ENCODE measurements at regions not wholly inside any gene's neighbourhood (a gene's known extent, or its start where the extent isn't known, plus 50 kb on each side); places are given as distances from the start of the nearest gene placed in this dataset.

GRCh38 chr9:36765468-36766341, 193.0 kb downstream of the MELK start:
- Histone ChIP-seq H2AFZ (ENCODE audit: low read length) (peak overlapping the region; percentile 85), H3K4me3 (ENCODE audit: low read length) (peak overlapping the region; percentile 68), H3K9ac (ENCODE audit: low read length) (peak overlapping the region; percentile 76), H3K4me1 (ENCODE audit: low read length) (peaks cover 13% of the 10 kb centered on the region), H4K20me1 (ENCODE audit: insufficient read depth, low read depth, low read length) (no peaks in the 10 kb centered on the region), H3K27me3 (ENCODE audit: low read length) (no peaks in the 10 kb centered on the region), H3K9me2 (replicated peaks; ENCODE audit: insufficient read depth, low read length) (no peaks in the 10 kb centered on the region), H3K36me3 (ENCODE audit: insufficient read depth, low read length) (no peaks in the 10 kb centered on the region), H3K9me3 (ENCODE audit: low read length) (no peaks in the 10 kb centered on the region), H3K79me2 (ENCODE audit: low read length) (no peaks in the 10 kb centered on the region), H3K4me2 (ENCODE audit: low read depth, low read length, poor library complexity, severe bottlenecking) (peak overlapping the region; percentile 79), H3K27ac (ENCODE audit: low read length) (peak overlapping the region; percentile 89)
- peak; percentile 99 for DNase-seq

- Histone ChIP-seq H3K36me3 (ENCODE audit: insufficient read depth, low read length) (no peaks in the 10 kb centered on the region), H3K9me2 (replicated peaks; ENCODE audit: insufficient read depth, low read length) (no peaks in the 10 kb centered on the region), H3K9me3 (ENCODE audit: low read length) (no peaks in the 10 kb centered on the region), H3K27me3 (ENCODE audit: low read length) (no peaks in the 10 kb centered on the region), H3K27ac (ENCODE audit: low read length) (no peak overlapping the region), H4K20me1 (ENCODE audit: insufficient read depth, low read depth, low read length) (no peaks in the 10 kb centered on the region), H3K79me2 (ENCODE audit: low read length) (no peaks in the 10 kb centered on the region), H3K4me1 (ENCODE audit: low read length) (peaks cover 13% of the 10 kb centered on the region), H3K9ac (ENCODE audit: low read length) (no peak overlapping the region), H3K4me2 (ENCODE audit: low read depth, low read length, poor library complexity, severe bottlenecking) (no peak overlapping the region), H3K4me3 (ENCODE audit: low read length) (no peak overlapping the region), H2AFZ (ENCODE audit: low read length) (no peak overlapping the region)
- no peak for DNase-seq
These were observed 196.0 kb downstream of the MELK start for GRCh38 chr9:36768677-36769076.

- H3K27me3 ChIP-seq (ENCODE audit: low read length) = no peaks in the 10 kb centered on the region
- no peak for DNase-seq
- H3K36me3 ChIP-seq (ENCODE audit: insufficient read depth, low read length) = no peaks in the 10 kb centered on the region
These were observed 197.3 kb downstream of the MELK start for GRCh38 chr9:36770025-36770424.

GRCh38 chr9:36772449-36773403, 200.0 kb downstream of the MELK start:
- H3K79me2 ChIP-seq (ENCODE audit: low read length) = no peaks in the 10 kb centered on the region
- no peaks in the 10 kb centered on the region for H4K20me1 ChIP-seq (ENCODE audit: insufficient read depth, low read depth, low read length)
- H3K4me1 ChIP-seq (ENCODE audit: low read length) = no peaks in the 10 kb centered on the region
- no peak overlapping the region for H3K4me2 ChIP-seq (ENCODE audit: low read depth, low read length, poor library complexity, severe bottlenecking)
- no peaks in the 10 kb centered on the region for H3K36me3 ChIP-seq (ENCODE audit: insufficient read depth, low read length)
- H3K9ac ChIP-seq (ENCODE audit: low read length) = no peak overlapping the region
- no peak overlapping the region for H3K4me3 ChIP-seq (ENCODE audit: low read length)
- no peaks in the 10 kb centered on the region for H3K27me3 ChIP-seq (ENCODE audit: low read length)
- H3K9me2 ChIP-seq (replicated peaks; ENCODE audit: insufficient read depth, low read length) = no peaks in the 10 kb centered on the region
- no peak overlapping the region for H3K27ac ChIP-seq (ENCODE audit: low read length)
- H3K9me3 ChIP-seq (ENCODE audit: low read length) = no peaks in the 10 kb centered on the region
- no peak overlapping the region for H2AFZ ChIP-seq (ENCODE audit: low read length)
- DNase-seq = peak; percentile 44

More at GRCh38 chr9:36770025-36770424, 197.3 kb downstream of the MELK start:
- no peak overlapping the region for H3K9ac ChIP-seq (ENCODE audit: low read length)
- no peaks in the 10 kb centered on the region for H3K9me3 ChIP-seq (ENCODE audit: low read length)
- no peak overlapping the region for H3K27ac ChIP-seq (ENCODE audit: low read length)
- H3K4me3 ChIP-seq (ENCODE audit: low read length) = no peak overlapping the region
- H3K79me2 ChIP-seq (ENCODE audit: low read length) = no peaks in the 10 kb centered on the region
- no peaks in the 10 kb centered on the region for H3K9me2 ChIP-seq (replicated peaks; ENCODE audit: insufficient read depth, low read length)
- H3K4me2 ChIP-seq (ENCODE audit: low read depth, low read length, poor library complexity, severe bottlenecking) = no peak overlapping the region
- H3K4me1 ChIP-seq (ENCODE audit: low read length) = peaks cover 12% of the 10 kb centered on the region
- no peak overlapping the region for H2AFZ ChIP-seq (ENCODE audit: low read length)
- no peaks in the 10 kb centered on the region for H4K20me1 ChIP-seq (ENCODE audit: insufficient read depth, low read depth, low read length)

GRCh38 chr9:36778682-36779081, 206.0 kb downstream of the MELK start:
- Histone ChIP-seq H3K9me3 (ENCODE audit: low read length) (no peaks in the 10 kb centered on the region), H3K4me3 (ENCODE audit: low read length) (no peak overlapping the region), H3K9me2 (replicated peaks; ENCODE audit: insufficient read depth, low read length) (no peaks in the 10 kb centered on the region), H3K36me3 (ENCODE audit: insufficient read depth, low read length) (no peaks in the 10 kb centered on the region), H2AFZ (ENCODE audit: low read length) (no peak overlapping the region), H4K20me1 (ENCODE audit: insufficient read depth, low read depth, low read length) (no peaks in the 10 kb centered on the region), H3K4me1 (ENCODE audit: low read length) (no peaks in the 10 kb centered on the region), H3K27me3 (ENCODE audit: low read length) (no peaks in the 10 kb centered on the region), H3K4me2 (ENCODE audit: low read depth, low read length, poor library complexity, severe bottlenecking) (no peak overlapping the region), H3K9ac (ENCODE audit: low read length) (no peak overlapping the region), H3K27ac (ENCODE audit: low read length) (no peak overlapping the region), H3K79me2 (ENCODE audit: low read length) (no peaks in the 10 kb centered on the region)
- no peak for DNase-seq

- H3K9ac ChIP-seq (ENCODE audit: low read length) = no peak overlapping the region
- no peak overlapping the region for H3K4me3 ChIP-seq (ENCODE audit: low read length)
- no peak overlapping the region for H2AFZ ChIP-seq (ENCODE audit: low read length)
- H3K27me3 ChIP-seq (ENCODE audit: low read length) = no peaks in the 10 kb centered on the region
- H3K4me1 ChIP-seq (ENCODE audit: low read length) = no peaks in the 10 kb centered on the region
- H3K9me3 ChIP-seq (ENCODE audit: low read length) = no peaks in the 10 kb centered on the region
- no peak overlapping the region for H3K27ac ChIP-seq (ENCODE audit: low read length)
- H3K36me3 ChIP-seq (ENCODE audit: insufficient read depth, low read length) = no peaks in the 10 kb centered on the region
- H4K20me1 ChIP-seq (ENCODE audit: insufficient read depth, low read depth, low read length) = no peaks in the 10 kb centered on the region
- no peak for DNase-seq
- H3K79me2 ChIP-seq (ENCODE audit: low read length) = no peaks in the 10 kb centered on the region
- H3K4me2 ChIP-seq (ENCODE audit: low read depth, low read length, poor library complexity, severe bottlenecking) = no peak overlapping the region
- H3K9me2 ChIP-seq (replicated peaks; ENCODE audit: insufficient read depth, low read length) = no peaks in the 10 kb centered on the region
These were observed 206.9 kb downstream of the MELK start for GRCh38 chr9:36779582-36779981.

- Histone ChIP-seq H4K20me1 (ENCODE audit: insufficient read depth, low read depth, low read length) (no peaks in the 10 kb centered on the region), H3K79me2 (ENCODE audit: low read length) (no peaks in the 10 kb centered on the region), H3K4me1 (ENCODE audit: low read length) (no peaks in the 10 kb centered on the region), H3K9ac (ENCODE audit: low read length) (no peak overlapping the region), H3K36me3 (ENCODE audit: insufficient read depth, low read length) (no peaks in the 10 kb centered on the region), H3K27me3 (ENCODE audit: low read length) (no peaks in the 10 kb centered on the region), H2AFZ (ENCODE audit: low read length) (no peak overlapping the region), H3K4me3 (ENCODE audit: low read length) (no peak overlapping the region), H3K4me2 (ENCODE audit: low read depth, low read length, poor library complexity, severe bottlenecking) (no peak overlapping the region), H3K9me3 (ENCODE audit: low read length) (no peaks in the 10 kb centered on the region), H3K27ac (ENCODE audit: low read length) (no peak overlapping the region), H3K9me2 (replicated peaks; ENCODE audit: insufficient read depth, low read length) (no peaks in the 10 kb centered on the region)
- DNase-seq = no peak
These were observed 207.5 kb downstream of the MELK start for GRCh38 chr9:36780186-36780585.

- Histone ChIP-seq H3K4me2 (ENCODE audit: low read depth, low read length, poor library complexity, severe bottlenecking) (no peak overlapping the region), H4K20me1 (ENCODE audit: insufficient read depth, low read depth, low read length) (no peaks in the 10 kb centered on the region), H3K27me3 (ENCODE audit: low read length) (no peaks in the 10 kb centered on the region), H3K27ac (ENCODE audit: low read length) (no peak overlapping the region), H3K4me1 (ENCODE audit: low read length) (no peaks in the 10 kb centered on the region), H3K9me3 (ENCODE audit: low read length) (no peaks in the 10 kb centered on the region), H3K9me2 (replicated peaks; ENCODE audit: insufficient read depth, low read length) (no peaks in the 10 kb centered on the region), H3K4me3 (ENCODE audit: low read length) (no peak overlapping the region), H2AFZ (ENCODE audit: low read length) (no peak overlapping the region), H3K79me2 (ENCODE audit: low read length) (no peaks in the 10 kb centered on the region), H3K36me3 (ENCODE audit: insufficient read depth, low read length) (no peaks in the 10 kb centered on the region), H3K9ac (ENCODE audit: low read length) (no peak overlapping the region)
- DNase-seq = no peak
These were observed 208.8 kb downstream of the MELK start for GRCh38 chr9:36781533-36781932.

Data from Karpas-422 (cell line).